SU-DHL-6 (cell line): ENCODE measurements at regions not wholly inside any gene's neighbourhood (a gene's known extent, or its start where the extent isn't known, plus 50 kb on each side); places are given as distances from the start of the nearest gene placed in this dataset.
"Not testable (repeated sequence)": the region's sequence is repeated elsewhere in the genome, so short reads cannot be mapped to it uniquely, and the experiment has no call there.

Experiments
- H2AFZ ChIP-seq: fragments of 200-600 bp; sonication (generic); 2 replicates; pipeline ENCODE4 v1.6.1; 2014; ENCODE audit warnings: low read depth, mild to moderate bottlenecking, moderate library complexity, mixed read lengths, antibody characterized with exemption, low read length; ENCODE audit not compliant: severe bottlenecking
- H3F3A ChIP-seq: fragments of 200-600 bp; shearing (Covaris generic); 2 replicates; pipeline ENCODE4 v1.6.0; 2016; ENCODE audit warnings: antibody characterized with exemption, mild to moderate bottlenecking; ENCODE audit not compliant: insufficient read depth
- H3K27ac ChIP-seq: fragments of 200-600 bp; sonication (generic); 2 replicates; pipeline ENCODE4 v1.5.1; 2016; ENCODE audit warnings: low read depth, mild to moderate bottlenecking, low read length, moderate library complexity, mixed read lengths
- H3K27me3 ChIP-seq: fragments of 200-600 bp; sonication (generic), shearing (Covaris generic); 2 replicates; pipeline ENCODE4 v1.6.0; 2014; ENCODE audit warnings: mild to moderate bottlenecking, low read length
- H3K36me3 ChIP-seq: fragments of 200-600 bp; sonication (generic); 2 replicates; pipeline ENCODE4 v1.6.1; 2014; ENCODE audit warnings: mild to moderate bottlenecking, low read length, mixed read lengths
- H3K4me2 ChIP-seq: fragments of 300-600, 200-600 bp; shearing (Covaris generic), sonication (generic); 2 replicates; pipeline ENCODE4 v1.6.0; 2014; ENCODE audit warnings: low read length, low read depth, mild to moderate bottlenecking; ENCODE audit not compliant: poor library complexity, severe bottlenecking
- H3K4me3 ChIP-seq: fragments of 200-600 bp; sonication (generic); 2 replicates; pipeline ENCODE4 v1.5.1; 2014; ENCODE audit warnings: antibody characterized with exemption, low read length, mild to moderate bottlenecking, mixed read lengths; ENCODE audit not compliant: insufficient read depth, poor library complexity, severe bottlenecking
- H3K79me2 ChIP-seq: fragments of 200-600 bp; sonication (generic); 2 replicates; pipeline ENCODE4 v1.6.1; 2014; ENCODE audit warnings: mild to moderate bottlenecking, low read length, moderate library complexity; ENCODE audit not compliant: insufficient read depth
- H3K9ac ChIP-seq: fragments of 200-600 bp; sonication (generic); 2 replicates; pipeline ENCODE4 v1.7.0; 2014; ENCODE audit warnings: mild to moderate bottlenecking, low read length
- H3K9me2 ChIP-seq: fragments of 200-600 bp; sonication (generic); replicated peaks from 2 replicates; pipeline ENCODE4 v1.6.1; 2014; ENCODE audit warnings: low read length; ENCODE audit not compliant: insufficient read depth
- H3K9me3 ChIP-seq: fragments of 200-600 bp; sonication (generic); 2 replicates; pipeline ENCODE4 v1.6.1; 2014; ENCODE audit warnings: low read length, mixed read lengths; ENCODE audit not compliant: insufficient read depth
- H4K20me1 ChIP-seq: fragments of 200-600 bp; sonication (generic); 2 replicates; pipeline ENCODE4 v1.6.1; 2014; ENCODE audit warnings: low read depth, mild to moderate bottlenecking, antibody characterized with exemption, low read length, moderate library complexity, mixed read lengths
- CTCF ChIP-seq: fragments of 200-600 bp; sonication (generic); IDR thresholded peaks from one replicate; pipeline ENCODE4 v1.5.1; 2017; ENCODE audit warnings: antibody characterized with exemption, mild to moderate bottlenecking, low read length, moderate library complexity; ENCODE audit not compliant: insufficient read depth, poor library complexity, severe bottlenecking
- EZH2phosphoT487 ChIP-seq: fragments of 200-600 bp; sonication (generic), shearing (Covaris generic); conservative IDR thresholded peaks from 2 replicates; pipeline ENCODE4 v1.6.1; 2018; ENCODE audit warnings: mild to moderate bottlenecking, antibody characterized with exemption, low read length, moderate library complexity, mixed read lengths

GRCh38 chr12:116444590-116444943 lies 114.6 kb upstream of the MAP1LC3B2 start:
- H4K20me1 ChIP-seq, result no peaks in the 10 kb centered on the region
- H3K4me2 ChIP-seq, result no peak overlapping the region

DNA sequence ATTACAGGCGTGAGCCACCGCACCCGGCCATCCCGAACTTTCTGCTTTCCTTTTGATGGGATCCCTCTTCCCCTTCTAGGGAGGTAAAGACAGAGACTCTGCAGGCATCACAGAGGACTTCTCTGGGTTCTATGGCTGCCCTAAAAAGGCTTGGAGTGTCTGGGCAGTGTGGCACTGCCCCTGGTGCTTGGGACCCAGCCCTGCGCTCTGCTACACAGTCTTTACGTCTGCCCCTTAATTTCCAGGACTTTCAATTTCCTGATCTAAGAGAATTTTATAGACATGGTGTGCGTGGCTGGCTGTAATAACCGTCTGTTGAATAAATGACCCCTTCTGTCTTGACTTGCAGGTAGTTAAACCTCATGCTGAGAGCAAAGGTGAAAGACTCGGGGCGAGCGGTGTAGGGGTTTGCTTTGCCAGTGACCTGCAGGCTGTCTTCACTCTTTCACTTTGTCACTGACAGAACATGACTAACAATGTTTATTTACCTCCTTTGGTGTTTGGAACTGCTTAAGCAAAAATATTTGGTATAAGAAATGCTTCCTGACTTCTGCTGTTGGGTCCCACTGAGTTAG lies 110.9 kb upstream of the MAP1LC3B2 start:
- no peaks in the 10 kb centered on the region for H3K36me3 ChIP-seq
- no peaks in the 10 kb centered on the region for H3K9me2 ChIP-seq
- no peaks in the 10 kb centered on the region for H4K20me1 ChIP-seq
- H3K79me2 ChIP-seq, result no peaks in the 10 kb centered on the region
- H3K4me2 ChIP-seq, result no peak overlapping the region
- H3K27me3 ChIP-seq, result no peaks in the 10 kb centered on the region
- no peak overlapping the region for H3K4me3 ChIP-seq
- H3F3A ChIP-seq, result no peaks in the 10 kb centered on the region
- no peaks in the 10 kb centered on the region for H3K9me3 ChIP-seq
- H3K9ac ChIP-seq, result no peak overlapping the region
- H3K27ac ChIP-seq, result no peak overlapping the region
- H2AFZ ChIP-seq, result no peak overlapping the region
- TF ChIP-seq EZH2phosphoT487 (no peak), CTCF (no peak)

More at GRCh38 chr12:116444590-116444943, 114.6 kb upstream of the MAP1LC3B2 start:
- no peaks in the 10 kb centered on the region for H3K36me3 ChIP-seq
- no peak overlapping the region for H3K27ac ChIP-seq
- no peak overlapping the region for H3K9ac ChIP-seq
- no peaks in the 10 kb centered on the region for H3K27me3 ChIP-seq
- no peaks in the 10 kb centered on the region for H3K9me2 ChIP-seq
- no peaks in the 10 kb centered on the region for H3K79me2 ChIP-seq
- TF ChIP-seq EZH2phosphoT487 (no peak), CTCF (no peak)
- H3F3A ChIP-seq, result no peaks in the 10 kb centered on the region
- H3K9me3 ChIP-seq, result no peaks in the 10 kb centered on the region
- H3K4me3 ChIP-seq, result no peak overlapping the region
- no peak overlapping the region for H2AFZ ChIP-seq

DNA sequence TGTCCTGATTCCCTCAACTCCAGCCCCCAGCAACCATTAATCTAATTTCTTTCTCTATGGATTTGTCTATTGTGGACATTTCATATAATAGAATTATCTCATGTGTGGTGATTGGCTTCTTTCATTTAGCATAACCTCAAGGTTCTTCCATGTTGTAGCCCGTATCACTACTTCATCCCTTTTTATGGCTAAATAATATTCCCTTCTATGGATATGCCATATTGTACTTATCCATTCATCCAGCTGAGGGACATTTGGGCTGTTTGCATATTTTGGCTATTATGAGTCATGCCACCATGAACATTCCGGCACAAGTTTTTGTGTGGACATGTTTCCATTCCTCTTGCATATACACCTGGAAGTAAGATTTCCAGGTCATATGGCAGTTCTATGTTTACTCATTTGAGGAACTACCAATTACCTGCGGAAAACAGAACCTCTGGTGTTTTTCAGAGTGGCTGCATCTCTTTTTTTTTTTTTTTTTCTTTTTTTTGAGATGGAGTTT lies 108.7 kb upstream of the MAP1LC3B2 start:
- Histone ChIP-seq H3K36me3 (no peaks in the 10 kb centered on the region), H3K4me2 (no peak overlapping the region), H3K9ac (no peak overlapping the region), H3K9me2 (no peaks in the 10 kb centered on the region), H3K27ac (no peak overlapping the region), H3K27me3 (no peaks in the 10 kb centered on the region), H4K20me1 (no peaks in the 10 kb centered on the region), H2AFZ (no peak overlapping the region), H3K4me3 (no peak overlapping the region), H3F3A (no peaks in the 10 kb centered on the region), H3K79me2 (no peaks in the 10 kb centered on the region), H3K9me3 (no peaks in the 10 kb centered on the region)
- no peak for TF ChIP-seq EZH2phosphoT487
- TF ChIP-seq CTCF, result no peak

GRCh38 chr12:116452975-116453374 lies 106.2 kb upstream of the MAP1LC3B2 start:
- H3K4me3 ChIP-seq, H3K9me3 ChIP-seq, H3K27ac ChIP-seq, H3K4me2 ChIP-seq, H3K79me2 ChIP-seq, H3K27me3 ChIP-seq, H2AFZ ChIP-seq, H3K9me2 ChIP-seq, H3K36me3 ChIP-seq, H3K9ac ChIP-seq, H4K20me1 ChIP-seq, H3F3A ChIP-seq: not testable (repeated sequence)
